ENCODE measurements at regions not wholly inside any gene's neighbourhood (a gene's known extent, or its start where the extent isn't known, plus 50 kb on each side); places are given as distances from the start of the nearest gene placed in this dataset.

- WGBS (ENCODE audit: insufficient coverage, insufficient replicate concordance, low lambda C conversion rate, missing lambda C conversion rate), result 2% methylated on average over 2 of the region's 2 CpGs
- SMC1A ChIA-PET (ENCODE audit: uncharacterized antibody, unreplicated experiment), result no interaction called here
- no peaks in the 10 kb centered on the region for H3K9me3 ChIP-seq (replicated peaks; ENCODE audit: control insufficient read depth, insufficient read depth, low read length)
- H3K4me1 ChIP-seq (ENCODE audit: control insufficient read depth, insufficient read depth, low read length), result no peaks in the 10 kb centered on the region
- H3K4me3 ChIP-seq, result no peak overlapping the region
- no peaks in the 10 kb centered on the region for H4K20me1 ChIP-seq (ENCODE audit: control insufficient read depth, insufficient read depth)
- in situ Hi-C loops (cut with MboI) (no loop called here), intact Hi-C loops (cut with micrococcal nuclease; ENCODE audit: unreplicated experiment) (no loop called here)
- no peaks in the 10 kb centered on the region for H3K36me3 ChIP-seq (ENCODE audit: control insufficient read depth in 2 of 2, insufficient read depth in 2 of 2, low read length in 1 of 2)
- no peaks in the 10 kb centered on the region for H3K27me3 ChIP-seq (replicated peaks in 1 of 2; ENCODE audit: control insufficient read depth in 2 of 2, insufficient read depth in 2 of 2, low read length in 1 of 2)
- FAIRE-seq, result no peak
- H3K79me2 ChIP-seq (ENCODE audit: control insufficient read depth, insufficient read depth, low read length), result no peaks in the 10 kb centered on the region
- POLR2A ChIA-PET, result no interaction called here
- BruUV-seq (replicated peaks), result no TSS peak
- RAD21 ChIA-PET (ENCODE audit: unreplicated experiment), result no interaction called here
- no peak overlapping the region for H3K9ac ChIP-seq (ENCODE audit: control insufficient read depth, insufficient read depth, low read length)
- CTCF ChIA-PET, result no interaction called here
- no peak for ATAC-seq
- H3K4me2 ChIP-seq (ENCODE audit: control insufficient read depth, insufficient read depth), result no peak overlapping the region
- no peak overlapping the region for H3K27ac ChIP-seq (ENCODE audit: control insufficient read depth, insufficient read depth)
- no peak for DNase-seq (ENCODE audit: low read depth, low spot score)
- H2AFZ ChIP-seq (ENCODE audit: control insufficient read depth, low read depth, low read length), result no peak overlapping the region
- no peak for TF ChIP-seq SKIL (IDR thresholded peaks at IDR 0.05; ENCODE audit: low read depth, poor library complexity, severe bottlenecking)
- TF ChIP-seq ZZZ3 (IDR thresholded peaks at IDR 0.05; ENCODE audit: control insufficient read depth, insufficient read length, low read depth), result no peak
- TF ChIP-seq TBL1XR1 (IDR thresholded peaks at IDR 0.05; ENCODE audit: low read depth, low read length), result no peak
- TF ChIP-seq ZBTB40 (IDR thresholded peaks at IDR 0.05; ENCODE audit: borderline replicate concordance), result no peak
- TF ChIP-seq KLF5 (IDR thresholded peaks at IDR 0.05; ENCODE audit: partially characterized antibody), result no peak
- no peak for TF ChIP-seq SUZ12 (IDR thresholded peaks at IDR 0.05; ENCODE audit: unreplicated experiment)
- no peak for TF ChIP-seq CEBPB (IDR thresholded peaks at IDR 0.05; ENCODE audit: borderline replicate concordance in 1 of 2, low read depth in 2 of 2, low read length in 2 of 2)
- TF ChIP-seq E4F1 (IDR thresholded peaks at IDR 0.05; ENCODE audit: borderline replicate concordance, partially characterized antibody), result no peak
- TF ChIP-seq NFIC (IDR thresholded peaks at IDR 0.05; ENCODE audit: low read depth, low read length), result no peak
- no peak for TF ChIP-seq E2F8 (IDR thresholded peaks at IDR 0.05; ENCODE audit: low read depth, partially characterized antibody)
- no peak for TF ChIP-seq IKZF1 (conservative IDR thresholded peaks at IDR 0.05)
- TF ChIP-seq POLR2AphosphoS2 (IDR thresholded peaks at IDR 0.05; ENCODE audit: low read depth, low read length), result no peak
- TF ChIP-seq KAT2A (conservative IDR thresholded peaks at IDR 0.05; ENCODE audit: control insufficient read depth, low read depth, low read length), result no peak
These were observed 546.7 kb upstream of the ADAMTS9 start for GRCh38 chr3:65234499-65234898.

Data from GM12878 (cell line).